ENCODE measurements at regions not wholly inside any gene's neighbourhood (a gene's known extent, or its start where the extent isn't known, plus 50 kb on each side); places are given as distances from the start of the nearest gene placed in this dataset.

DNA sequence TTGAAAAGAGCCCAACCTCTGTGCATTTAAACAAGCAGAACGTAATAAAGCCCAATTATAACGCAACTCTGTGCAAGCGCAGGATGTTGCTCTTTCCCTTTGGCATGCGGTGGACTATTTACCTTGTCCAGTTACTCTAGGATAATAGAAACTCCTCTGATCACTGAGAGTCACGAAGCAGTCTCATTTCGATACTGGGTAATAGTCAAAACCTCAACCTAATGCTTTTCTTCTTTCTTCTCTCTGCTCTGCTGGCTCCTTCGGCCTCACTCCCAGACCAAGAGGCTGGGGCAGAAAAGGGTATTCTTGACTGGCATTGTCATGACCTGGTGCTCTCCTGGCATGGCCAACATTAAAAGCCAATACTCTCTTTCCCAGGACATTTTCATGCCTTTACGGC lies 89.7 kb upstream of the GCFC2 start:
- Histone ChIP-seq H3K27me3 (ENCODE audit: control insufficient read depth, insufficient read depth, low read length) (no peaks in the 10 kb centered on the region), H3K27ac (ENCODE audit: insufficient read depth, low read length) (no peak overlapping the region), H3K9ac (ENCODE audit: insufficient read depth, low read length) (no peak overlapping the region), H3K4me3 (replicated peaks in 1 of 4; ENCODE audit: control extremely low read depth in 1 of 4, insufficient read depth in 1 of 4, low read depth in 3 of 4, low read length in 4 of 4) (no peak overlapping the region), H3K4me2 (ENCODE audit: extremely low read depth, insufficient read depth, low read length) (no peak overlapping the region), H2AFZ (ENCODE audit: low read length) (no peak overlapping the region), H3K36me3 (ENCODE audit: control insufficient read depth, insufficient read depth, low read length) (no peaks in the 10 kb centered on the region), H3K9me3 (ENCODE audit: control insufficient read depth, insufficient read depth, low read depth, low read length) (no peaks in the 10 kb centered on the region), H4K20me1 (ENCODE audit: control insufficient read depth, extremely low read depth, insufficient read depth, low read length) (no peaks in the 10 kb centered on the region), H3K4me1 (ENCODE audit: control insufficient read depth, extremely low read depth, insufficient read depth, low read length) (no peaks in the 10 kb centered on the region), H3K79me2 (ENCODE audit: control insufficient read depth, insufficient read depth, low read length) (no peaks in the 10 kb centered on the region)
- TF ChIP-seq EZH2 (IDR thresholded peaks at IDR 0.05; ENCODE audit: low read length, missing control alignments) (no peak), CTCF (conservative IDR thresholded peaks at IDR 0.05 in 1 of 2, IDR thresholded peaks at IDR 0.05 in 1 of 2; ENCODE audit: low read depth in 1 of 2, low read length in 2 of 2) (no peak)
- DNase-seq (ENCODE audit: low read depth in 2 of 2), result no peak

GRCh38 chr2:75799859-75800258 lies 89.1 kb upstream of the GCFC2 start:
- H4K20me1 ChIP-seq (ENCODE audit: control insufficient read depth, extremely low read depth, insufficient read depth, low read length), result no peaks in the 10 kb centered on the region
- H3K79me2 ChIP-seq (ENCODE audit: control insufficient read depth, insufficient read depth, low read length), result no peaks in the 10 kb centered on the region
- H3K4me3 ChIP-seq (replicated peaks in 1 of 4; ENCODE audit: control extremely low read depth in 1 of 4, insufficient read depth in 1 of 4, low read depth in 3 of 4, low read length in 4 of 4), result no peak overlapping the region
- no peak for DNase-seq (ENCODE audit: low read depth in 2 of 2)
- H3K9me3 ChIP-seq (ENCODE audit: control insufficient read depth, insufficient read depth, low read depth, low read length), result no peaks in the 10 kb centered on the region
- no peak overlapping the region for H3K9ac ChIP-seq (ENCODE audit: insufficient read depth, low read length)
- H3K27ac ChIP-seq (ENCODE audit: insufficient read depth, low read length), result no peak overlapping the region
- no peaks in the 10 kb centered on the region for H3K36me3 ChIP-seq (ENCODE audit: control insufficient read depth, insufficient read depth, low read length)
- H3K27me3 ChIP-seq (ENCODE audit: control insufficient read depth, insufficient read depth, low read length), result no peaks in the 10 kb centered on the region
- H3K4me1 ChIP-seq (ENCODE audit: control insufficient read depth, extremely low read depth, insufficient read depth, low read length), result no peaks in the 10 kb centered on the region
- H2AFZ ChIP-seq (ENCODE audit: low read length), result no peak overlapping the region
- TF ChIP-seq EZH2 (IDR thresholded peaks at IDR 0.05; ENCODE audit: low read length, missing control alignments) (no peak), CTCF (conservative IDR thresholded peaks at IDR 0.05 in 1 of 2, IDR thresholded peaks at IDR 0.05 in 1 of 2; ENCODE audit: low read depth in 1 of 2, low read length in 2 of 2) (no peak)
- H3K4me2 ChIP-seq (ENCODE audit: extremely low read depth, insufficient read depth, low read length), result no peak overlapping the region

- Histone ChIP-seq H3K4me1 (ENCODE audit: control insufficient read depth, extremely low read depth, insufficient read depth, low read length) (no peaks in the 10 kb centered on the region), H3K79me2 (ENCODE audit: control insufficient read depth, insufficient read depth, low read length) (no peaks in the 10 kb centered on the region), H3K27ac (ENCODE audit: insufficient read depth, low read length) (no peak overlapping the region), H3K9me3 (ENCODE audit: control insufficient read depth, insufficient read depth, low read depth, low read length) (no peaks in the 10 kb centered on the region), H3K27me3 (ENCODE audit: control insufficient read depth, insufficient read depth, low read length) (no peaks in the 10 kb centered on the region), H3K36me3 (ENCODE audit: control insufficient read depth, insufficient read depth, low read length) (no peaks in the 10 kb centered on the region), H3K9ac (ENCODE audit: insufficient read depth, low read length) (no peak overlapping the region), H3K4me3 (replicated peaks in 1 of 4; ENCODE audit: control extremely low read depth in 1 of 4, insufficient read depth in 1 of 4, low read depth in 3 of 4, low read length in 4 of 4) (no peak overlapping the region), H4K20me1 (ENCODE audit: control insufficient read depth, extremely low read depth, insufficient read depth, low read length) (no peaks in the 10 kb centered on the region), H2AFZ (ENCODE audit: low read length) (no peak overlapping the region), H3K4me2 (ENCODE audit: extremely low read depth, insufficient read depth, low read length) (no peak overlapping the region)
- TF ChIP-seq CTCF (conservative IDR thresholded peaks at IDR 0.05 in 1 of 2, IDR thresholded peaks at IDR 0.05 in 1 of 2; ENCODE audit: low read depth in 1 of 2, low read length in 2 of 2) (no peak), EZH2 (IDR thresholded peaks at IDR 0.05; ENCODE audit: low read length, missing control alignments) (no peak)
- no peak for DNase-seq (ENCODE audit: low read depth in 2 of 2)
Measured at GRCh38 chr2:75798569-75798968, 87.9 kb upstream of the GCFC2 start.
